OCI-LY7 (cell line): ENCODE measurements at regions not wholly inside any gene's neighbourhood (a gene's known extent, or its start where the extent isn't known, plus 50 kb on each side); places are given as distances from the start of the nearest gene placed in this dataset.

ENCODE experiments used
- BruUV-seq: library from RNA; stranded (reverse); fragments of 400-500 nt; replicated peaks from 2 replicates; lab custom pipeline; 2021; lab: Mats Ljungman, UMichigan
- CTCF ChIA-PET: fragments of 300-600 bp; sonication (Branson Sonifier 250); formaldehyde crosslinking; loops from one replicate; lab custom pipeline; 2022; ENCODE audit warnings: antibody characterized with exemption; ENCODE audit not compliant: unreplicated experiment; lab: Charles Lee
- POLR2A ChIA-PET: fragments of 300-600 bp; sonication (Branson Sonifier 250); formaldehyde crosslinking; loops from one replicate; lab custom pipeline; 2022; ENCODE audit warnings: antibody characterized with exemption; lab: Charles Lee
- DNase-seq: peaks from one replicate; pipeline ENCODE4 v3.0.0-alpha.2; 2015; ENCODE audit warnings: low spot score
- H2AFZ ChIP-seq: fragments of 200-600 bp; sonication (generic), shearing (Covaris generic); 2 replicates; pipeline ENCODE4 v1.6.1; 2014; ENCODE audit warnings: mild to moderate bottlenecking, antibody characterized with exemption, low read length, moderate library complexity
- H3K27ac ChIP-seq: fragments of 200-600 bp; sonication (generic); 2 replicates; pipeline ENCODE4 v1.5.1; 2014; ENCODE audit warnings: mixed run types, low read depth, mild to moderate bottlenecking, moderate library complexity, low read length, inconsistent platforms; ENCODE audit not compliant: poor library complexity, severe bottlenecking
- H3K36me3 ChIP-seq: fragments of 200-600 bp; sonication (generic); 2 replicates; pipeline ENCODE4 v1.6.1; 2014; ENCODE audit warnings: mild to moderate bottlenecking, antibody characterized with exemption, low read length, moderate library complexity, mixed read lengths; ENCODE audit not compliant: insufficient read depth
- H3K4me1 ChIP-seq: fragments of 200-600 bp; sonication (generic); 2 replicates; pipeline ENCODE4 v1.5.1; 2014; ENCODE audit warnings: mild to moderate bottlenecking, low read length; ENCODE audit not compliant: insufficient read depth, poor library complexity, severe bottlenecking
- H3K4me2 ChIP-seq: fragments of 200-600 bp; sonication (generic); 2 replicates; pipeline ENCODE4 v1.6.1; 2014; ENCODE audit warnings: mild to moderate bottlenecking, low read length
- H3K4me3 ChIP-seq: fragments of 200-600 bp; sonication (generic); 2 replicates; pipeline ENCODE4 v1.5.1; 2014; ENCODE audit warnings: mild to moderate bottlenecking, low read depth, low read length; ENCODE audit not compliant: poor library complexity, severe bottlenecking
- H3K79me2 ChIP-seq: fragments of 200-600 bp; sonication (generic); 2 replicates; pipeline ENCODE4 v1.6.1; 2016; ENCODE audit warnings: low read depth, mild to moderate bottlenecking, low read length, moderate library complexity, mixed read lengths; ENCODE audit not compliant: insufficient read depth
- H3K9me2 ChIP-seq: fragments of 200-600 bp; sonication (generic); 2 replicates; pipeline ENCODE4 v1.6.1; 2016; ENCODE audit warnings: mild to moderate bottlenecking, low read length, mixed read lengths; ENCODE audit not compliant: insufficient read depth
- H3K9me3 ChIP-seq: fragments of 200-600 bp; sonication (generic); 2 replicates; pipeline ENCODE4 v1.6.1; 2014; ENCODE audit warnings: mild to moderate bottlenecking, mixed run types, low read length, mixed read lengths
- H4K20me1 ChIP-seq: fragments of 200-600 bp; sonication (generic); 2 replicates; pipeline ENCODE4 v1.6.1; 2014; ENCODE audit warnings: mild to moderate bottlenecking, antibody characterized with exemption, low read length, moderate library complexity, mixed read lengths; ENCODE audit not compliant: insufficient read depth
- CTCF ChIP-seq: fragments of 200-600 bp; sonication (generic); conservative IDR thresholded peaks from 2 replicates; pipeline ENCODE4 v1.5.1; 2014; ENCODE audit warnings: mild to moderate bottlenecking, antibody characterized with exemption, low read length, moderate library complexity, mixed read lengths
- EZH2phosphoT487 ChIP-seq: fragments of 200-600 bp; sonication (generic); IDR thresholded peaks from 2 replicates; pipeline ENCODE4 v1.6.1; 2018; ENCODE audit warnings: low read depth, borderline replicate concordance, mild to moderate bottlenecking, mixed run types, antibody characterized with exemption, low read length, moderate library complexity, mixed read lengths
- intact Hi-C: fragments of 100-400 bp; cut with micrococcal nuclease; formaldehyde crosslinking; loops from one replicate; pipeline ENCODE4 v1.10.0; 2022; ENCODE audit not compliant: unreplicated experiment

- H3K9me3 ChIP-seq, result no peaks in the 10 kb centered on the region
- BruUV-seq, result no TSS peak
- no peaks in the 10 kb centered on the region for H3K79me2 ChIP-seq
- POLR2A ChIA-PET, result interaction anchor here (0.6 kb wide), 1 partner anchor 598 kb away, joined by 3 read pairs; no protein-coding TSS in a partner anchor
- TF ChIP-seq CTCF, result no peak
- TF ChIP-seq EZH2phosphoT487, result no peak
- no peaks in the 10 kb centered on the region for H3K36me3 ChIP-seq
- H4K20me1 ChIP-seq, result no peaks in the 10 kb centered on the region
- H3K27ac ChIP-seq, result no peak overlapping the region
- H3K4me3 ChIP-seq, result no peak overlapping the region
- CTCF ChIA-PET, result no interaction called here
- intact Hi-C loops, result no loop called here
- no peaks in the 10 kb centered on the region for H3K4me1 ChIP-seq
- no peak overlapping the region for H2AFZ ChIP-seq
- DNase-seq, result no peak
- H3K4me2 ChIP-seq, result no peak overlapping the region
- H3K9me2 ChIP-seq, result no peaks in the 10 kb centered on the region
Measured at GRCh38 chr9:135391759-135392158, 87.8 kb upstream of the PPP1R26 start.

- H3K9me3 ChIP-seq, result no peaks in the 10 kb centered on the region
- no peak overlapping the region for H3K27ac ChIP-seq
- intact Hi-C loops, result no loop called here
- no TSS peak for BruUV-seq
- no peak overlapping the region for H3K4me3 ChIP-seq
- POLR2A ChIA-PET, result interaction anchor here (0.6 kb wide), 1 partner anchor 599 kb away, joined by 3 read pairs; no protein-coding TSS in a partner anchor
- TF ChIP-seq EZH2phosphoT487, result no peak
- no peak for TF ChIP-seq CTCF
- H4K20me1 ChIP-seq, result no peaks in the 10 kb centered on the region
- no peaks in the 10 kb centered on the region for H3K36me3 ChIP-seq
- no peaks in the 10 kb centered on the region for H3K79me2 ChIP-seq
- no peak for DNase-seq
- H3K4me1 ChIP-seq, result no peaks in the 10 kb centered on the region
- CTCF ChIA-PET, result no interaction called here
- no peak overlapping the region for H3K4me2 ChIP-seq
- no peaks in the 10 kb centered on the region for H3K9me2 ChIP-seq
- H2AFZ ChIP-seq, result no peak overlapping the region
Measured at GRCh38 chr9:135392511-135392910, 87.1 kb upstream of the PPP1R26 start.

- no peak for DNase-seq
- Histone ChIP-seq H3K4me1 (no peaks in the 10 kb centered on the region), H3K36me3 (no peaks in the 10 kb centered on the region), H3K4me3 (no peak overlapping the region), H2AFZ (no peak overlapping the region), H3K9me2 (no peaks in the 10 kb centered on the region), H3K79me2 (no peaks in the 10 kb centered on the region), H3K4me2 (no peak overlapping the region), H3K27ac (no peak overlapping the region), H4K20me1 (no peaks in the 10 kb centered on the region), H3K9me3 (no peaks in the 10 kb centered on the region)
- POLR2A ChIA-PET, result no interaction called here
- CTCF ChIA-PET, result interaction anchor here (0.5 kb wide), 1 partner anchor 660 kb away, joined by 22 read pairs; no protein-coding TSS in a partner anchor
- BruUV-seq, result no TSS peak
- TF ChIP-seq EZH2phosphoT487 (no peak), CTCF (no peak)
- intact Hi-C loops, result no loop called here
Measured at GRCh38 chr9:135394131-135394530, 85.5 kb upstream of the PPP1R26 start.
